Keratinocyte (primary cell): ENCODE measurements at regions not wholly inside any gene's neighbourhood (a gene's known extent, or its start where the extent isn't known, plus 50 kb on each side); places are given as distances from the start of the nearest gene placed in this dataset.

ENCODE experiments used
- DNase-seq: peaks from one replicate; pipeline ENCODE4 v3.0.0-alpha.2; 2011; ENCODE audit warnings: low read depth, missing footprints, low spot score
- FAIRE-seq: peaks from 2 replicates; lab custom pipeline; 2011; peaks lifted over from hg19 to GRCh38; lab: Jason Lieb, UNC
- H2AFZ ChIP-seq: 2 replicates; pipeline ENCODE4 v1.6.0; 2012; ENCODE audit warnings: low read length, control low read depth, inconsistent platforms; ENCODE audit not compliant: control insufficient read depth
- H3K27ac ChIP-seq: 2 replicates; pipeline ENCODE4 v1.5.1; 2011; ENCODE audit warnings: low read length; ENCODE audit not compliant: control insufficient read depth, insufficient read depth
- H3K27me3 ChIP-seq: 3 replicates; pipeline ENCODE4 v1.6.0; 2011; ENCODE audit warnings: low read length; ENCODE audit not compliant: control insufficient read depth, insufficient read depth; ENCODE audit errors: extremely low read depth
- H3K36me3 ChIP-seq, 2 experiments: 2 replicates in 1 of 2; 3 replicates in 1 of 2; pipeline ENCODE4 v1.5.1; 2011; ENCODE audit warnings: low read length in 2 of 2, mild to moderate bottlenecking in 1 of 2; ENCODE audit not compliant: control insufficient read depth in 2 of 2, insufficient read depth in 2 of 2; ENCODE audit errors: extremely low read depth in 1 of 2
- H3K4me1 ChIP-seq: 3 replicates; pipeline ENCODE4 v1.5.1; 2011; ENCODE audit warnings: low read length; ENCODE audit not compliant: control insufficient read depth, insufficient read depth; ENCODE audit errors: extremely low read depth
- H3K4me2 ChIP-seq: 3 replicates; pipeline ENCODE4 v1.6.0; 2011; ENCODE audit warnings: low read depth, low read length; ENCODE audit not compliant: control insufficient read depth, insufficient read depth; ENCODE audit errors: extremely low read depth
- H3K4me3 ChIP-seq, 3 experiments: fragments of 200-600 bp in 1 of 3; sonication (generic) in 1 of 3; 2 replicates in 2 of 3; 3 replicates in 1 of 3; pipeline ENCODE4 v1.5.1; 2011 to 2016; ENCODE audit warnings: low read length in 3 of 3, mild to moderate bottlenecking in 3 of 3, control low read depth in 2 of 3, inconsistent platforms in 1 of 3, low read depth in 1 of 3, mixed read lengths in 1 of 3, mixed run types in 1 of 3, moderate library complexity in 1 of 3; ENCODE audit not compliant: control insufficient read depth in 2 of 3, insufficient read depth in 2 of 3; ENCODE audit errors: extremely low read depth in 1 of 3
- H3K79me2 ChIP-seq: 2 replicates; pipeline ENCODE4 v1.6.0; 2012; ENCODE audit warnings: low read length; ENCODE audit not compliant: control insufficient read depth, insufficient read depth
- H3K9ac ChIP-seq: 3 replicates; pipeline ENCODE4 v1.6.0; 2011; ENCODE audit warnings: low read length; ENCODE audit not compliant: control insufficient read depth, insufficient read depth; ENCODE audit errors: extremely low read depth
- H3K9me1 ChIP-seq: 3 replicates; pipeline ENCODE4 v1.6.0; 2011; ENCODE audit warnings: low read length; ENCODE audit not compliant: control insufficient read depth, insufficient read depth; ENCODE audit errors: extremely low read depth
- H3K9me3 ChIP-seq: 2 replicates; pipeline ENCODE4 v1.5.1; 2012; ENCODE audit warnings: low read depth, low read length; ENCODE audit not compliant: control insufficient read depth
- H4K20me1 ChIP-seq: 3 replicates; pipeline ENCODE4 v1.6.0; 2011; ENCODE audit warnings: low read length; ENCODE audit not compliant: control insufficient read depth, insufficient read depth; ENCODE audit errors: extremely low read depth
- EZH2 ChIP-seq: IDR thresholded peaks from one replicate; pipeline ENCODE4 v1.6.1; 2012; ENCODE audit warnings: inconsistent platforms, mild to moderate bottlenecking, low read length, moderate library complexity
- dilution Hi-C: fragments of 300-500 bp; cut with MboI; formaldehyde crosslinking; loops from one replicate; pipeline ENCODE4 v1.7.0; 2020; ENCODE audit warnings: low sequenced_read_pairs; ENCODE audit not compliant: extremely low pct_ligation_motif_present
- TF ChIP-seq, protein P1 (sequence below), 3 experiments: IDR thresholded peaks in 1 of 3; conservative IDR thresholded peaks in 1 of 3; optimal IDR thresholded peaks in 1 of 3; 2 replicates in 2 of 3; 3 replicates in 1 of 3; pipeline versions ENCODE3 to v1.5.1; 2011; ENCODE audit warnings: low read length in 3 of 3, mild to moderate bottlenecking in 3 of 3, moderate library complexity in 2 of 3, control low read depth in 1 of 3, inconsistent platforms in 1 of 3; ENCODE audit not compliant: insufficient read depth in 2 of 3; ENCODE audit errors: extremely low read depth in 1 of 3

- FAIRE-seq: no peak
- DNase-seq: no peak
- Histone ChIP-seq H3K9me1 (no peaks in the 10 kb centered on the region), H3K79me2 (no peaks in the 10 kb centered on the region), H3K4me2 (no peak overlapping the region), H3K4me3 (no peak overlapping the region), H3K27me3 (peaks cover 17% of the 10 kb centered on the region), H3K27ac (no peak overlapping the region), H3K9me3 (no peaks in the 10 kb centered on the region), H4K20me1 (no peaks in the 10 kb centered on the region), H3K9ac (no peak overlapping the region), H3K36me3 (no peaks in the 10 kb centered on the region), H3K4me1 (no peaks in the 10 kb centered on the region), H2AFZ (no peak overlapping the region)
- dilution Hi-C loops: no loop called here
- no peak for TF ChIP-seq EZH2
- TF ChIP-seq, protein P1, sequence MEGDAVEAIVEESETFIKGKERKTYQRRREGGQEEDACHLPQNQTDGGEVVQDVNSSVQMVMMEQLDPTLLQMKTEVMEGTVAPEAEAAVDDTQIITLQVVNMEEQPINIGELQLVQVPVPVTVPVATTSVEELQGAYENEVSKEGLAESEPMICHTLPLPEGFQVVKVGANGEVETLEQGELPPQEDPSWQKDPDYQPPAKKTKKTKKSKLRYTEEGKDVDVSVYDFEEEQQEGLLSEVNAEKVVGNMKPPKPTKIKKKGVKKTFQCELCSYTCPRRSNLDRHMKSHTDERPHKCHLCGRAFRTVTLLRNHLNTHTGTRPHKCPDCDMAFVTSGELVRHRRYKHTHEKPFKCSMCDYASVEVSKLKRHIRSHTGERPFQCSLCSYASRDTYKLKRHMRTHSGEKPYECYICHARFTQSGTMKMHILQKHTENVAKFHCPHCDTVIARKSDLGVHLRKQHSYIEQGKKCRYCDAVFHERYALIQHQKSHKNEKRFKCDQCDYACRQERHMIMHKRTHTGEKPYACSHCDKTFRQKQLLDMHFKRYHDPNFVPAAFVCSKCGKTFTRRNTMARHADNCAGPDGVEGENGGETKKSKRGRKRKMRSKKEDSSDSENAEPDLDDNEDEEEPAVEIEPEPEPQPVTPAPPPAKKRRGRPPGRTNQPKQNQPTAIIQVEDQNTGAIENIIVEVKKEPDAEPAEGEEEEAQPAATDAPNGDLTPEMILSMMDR (optimal IDR thresholded peaks at IDR 0.05 in 1 of 3, IDR thresholded peaks at IDR 0.05 in 1 of 3, conservative IDR thresholded peaks at IDR 0.05 in 1 of 3; ENCODE audit: extremely low read depth in 1 of 3, insufficient read depth in 2 of 3, low read length in 3 of 3): no peak
Measured at GRCh38 chr7:1340461-1341360, 108.0 kb downstream of the UNCX start.

- H3K4me1 ChIP-seq: no peaks in the 10 kb centered on the region
- H3K27ac ChIP-seq: no peak overlapping the region
- H3K36me3 ChIP-seq: no peaks in the 10 kb centered on the region
- H3K9me3 ChIP-seq: no peaks in the 10 kb centered on the region
- no peaks in the 10 kb centered on the region for H4K20me1 ChIP-seq
- TF ChIP-seq EZH2: no peak
- TF ChIP-seq, protein P1 (optimal IDR thresholded peaks at IDR 0.05 in 1 of 3, IDR thresholded peaks at IDR 0.05 in 1 of 3, conservative IDR thresholded peaks at IDR 0.05 in 1 of 3; ENCODE audit: extremely low read depth in 1 of 3, insufficient read depth in 2 of 3, low read length in 3 of 3): no peak
- H3K27me3 ChIP-seq: peaks cover 17% of the 10 kb centered on the region
- H2AFZ ChIP-seq: no peak overlapping the region
- dilution Hi-C loops: no loop called here
- FAIRE-seq (no peak), DNase-seq (no peak)
- no peak overlapping the region for H3K9ac ChIP-seq
- no peaks in the 10 kb centered on the region for H3K79me2 ChIP-seq
- H3K4me2 ChIP-seq: no peak overlapping the region
- no peaks in the 10 kb centered on the region for H3K9me1 ChIP-seq
- no peak overlapping the region for H3K4me3 ChIP-seq
Measured at GRCh38 chr7:1341361-1342089, 108.9 kb downstream of the UNCX start.
